ENCODE measurements at regions not wholly inside any gene's neighbourhood (a gene's known extent, or its start where the extent isn't known, plus 50 kb on each side); places are given as distances from the start of the nearest gene placed in this dataset.

- TF ChIP-seq NR2F2 (IDR thresholded peaks at IDR 0.05) (no peak), JUND (IDR thresholded peaks at IDR 0.05) (no peak), CTCF (IDR thresholded peaks at IDR 0.05; ENCODE audit: low read depth, low read length, missing input control) (no peak), YY1 (IDR thresholded peaks at IDR 0.05) (no peak), REST (IDR thresholded peaks at IDR 0.05) (no peak), MAX (IDR thresholded peaks at IDR 0.05) (no peak), RXRA (IDR thresholded peaks at IDR 0.05) (no peak), RAD21 (IDR thresholded peaks at IDR 0.05) (no peak), HNF4G (IDR thresholded peaks at IDR 0.05) (no peak), HNF4A (conservative IDR thresholded peaks at IDR 0.05) (no peak), SP1 (IDR thresholded peaks at IDR 0.05) (no peak)
These were observed 491.9 kb downstream of the MID1IP1 start for GRCh38 chrX:39293203-39293602.
